RKO (cell line): ENCODE measurements at regions not wholly inside any gene's neighbourhood (a gene's known extent, or its start where the extent isn't known, plus 50 kb on each side); places are given as distances from the start of the nearest gene placed in this dataset.

Source experiments
- DNase-seq: peaks from one replicate; pipeline ENCODE4 v3.0.0-alpha.2; 2016; ENCODE audit warnings: low spot score

DNA sequence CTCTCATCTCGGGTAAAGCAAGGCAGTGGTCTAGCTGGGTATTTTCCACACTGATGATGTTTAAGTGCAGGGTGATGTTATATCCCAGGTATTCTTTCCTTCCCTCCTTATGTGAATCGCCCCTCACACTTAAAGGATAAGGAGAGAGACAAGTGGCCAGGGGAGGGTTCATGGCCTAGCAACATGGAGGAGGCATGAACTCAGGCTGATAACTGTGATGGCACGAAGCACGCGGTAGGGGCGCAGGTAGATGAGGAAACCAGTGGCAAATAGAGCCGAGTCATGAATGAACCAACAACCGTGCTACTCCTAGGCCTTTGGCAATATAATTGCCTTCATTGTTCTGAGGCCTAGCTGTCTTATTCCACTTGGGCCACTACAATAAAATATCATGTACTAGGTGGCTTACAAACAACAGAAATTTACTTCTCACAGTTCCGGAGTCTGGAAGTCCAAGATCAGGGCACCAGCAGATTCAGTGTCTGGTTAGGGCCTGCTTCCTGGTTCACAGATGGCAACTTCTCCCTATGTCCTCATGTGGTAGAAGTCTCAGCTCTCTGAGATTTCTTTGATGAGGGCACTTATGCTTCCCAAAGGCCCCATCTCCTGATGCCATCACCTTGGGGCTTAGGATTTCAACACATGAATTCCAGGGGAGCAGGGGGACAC lies 56.0 kb upstream of the PIK3CG start:
- DNase-seq: no peak

DNA sequence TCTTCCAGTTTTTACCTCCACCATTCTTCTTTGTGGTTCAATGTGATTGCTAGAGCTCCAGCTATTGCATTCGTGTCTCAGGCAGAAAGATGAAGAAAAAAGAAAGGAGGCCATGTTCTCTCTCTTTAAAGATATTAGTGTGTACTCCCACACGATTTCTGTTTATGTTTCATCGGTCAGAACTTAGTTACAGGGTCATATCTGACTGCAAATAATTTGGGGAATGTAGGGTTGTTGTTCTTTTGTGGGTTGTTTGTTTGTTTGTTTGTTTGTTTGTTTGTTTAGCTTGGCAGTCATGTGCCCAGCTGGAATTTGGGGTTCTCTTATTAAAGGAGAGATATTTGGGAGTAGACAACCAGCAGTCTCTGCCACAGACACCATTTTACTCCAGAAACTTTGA lies 53.6 kb upstream of the PIK3CG start:
- DNase-seq: no peak

DNA sequence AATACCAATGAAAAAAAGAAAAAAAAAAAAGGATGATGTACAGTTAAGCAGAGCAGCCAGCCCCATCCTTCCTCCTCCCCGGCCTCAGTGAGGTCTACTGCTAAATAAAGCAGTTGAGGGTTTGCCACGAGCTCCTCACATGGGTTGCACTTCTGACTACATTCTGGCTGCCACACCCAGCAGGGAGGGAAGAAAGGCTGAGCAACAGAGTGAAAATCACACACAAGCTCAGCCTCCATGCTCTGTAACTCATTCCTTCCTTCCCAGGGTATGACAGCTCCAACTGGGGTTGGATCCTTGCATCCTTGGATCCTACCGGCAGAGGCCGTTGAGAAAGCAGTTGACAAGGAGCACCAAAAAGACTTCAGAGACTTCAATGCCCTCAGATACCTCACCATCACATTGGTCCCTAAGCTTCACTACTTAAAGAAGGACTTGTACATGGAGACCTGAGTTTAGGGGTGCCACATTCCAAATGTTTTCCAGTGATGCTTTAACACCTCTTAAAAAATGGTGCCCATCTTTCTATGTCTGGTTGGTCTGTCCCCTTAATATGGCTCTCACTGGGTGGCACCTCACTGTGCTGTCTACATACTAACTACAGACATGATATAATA lies 52.9 kb upstream of the PIK3CG start:
- no peak for DNase-seq

DNA sequence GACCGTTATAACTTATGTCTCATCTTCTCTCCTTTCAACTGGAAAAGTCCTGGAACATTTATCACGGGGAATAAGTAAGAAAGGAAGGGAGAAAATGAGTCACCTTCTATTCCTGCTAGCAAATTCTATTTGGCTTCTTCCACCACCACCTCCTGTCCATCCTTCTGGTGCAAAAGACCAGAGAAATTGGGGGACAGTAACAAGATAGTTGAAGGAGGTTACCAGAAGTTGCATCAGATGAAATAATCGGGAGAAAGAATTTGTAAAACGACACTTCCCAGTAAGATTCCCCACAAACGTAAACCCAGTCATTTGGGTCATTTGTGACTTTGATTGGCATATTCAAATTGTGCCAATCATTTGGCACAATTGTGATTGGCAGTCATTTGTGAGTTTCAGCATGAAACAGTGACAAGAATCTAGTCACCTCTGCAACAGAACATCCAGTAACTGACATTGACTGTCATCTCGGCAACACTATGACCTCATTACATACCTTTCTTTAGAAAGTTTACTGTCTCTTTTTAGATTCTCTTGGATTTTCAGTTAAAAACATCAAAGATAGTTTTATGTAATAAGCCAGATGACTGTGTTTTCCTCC lies 51.3 kb upstream of the PIK3CG start:
- no peak for DNase-seq

GRCh38 chr7:106814887-106815286 lies 50.2 kb upstream of the PIK3CG start:
- no peak for DNase-seq
